Lung (tissue), 11 donors: ENCODE measurements at regions not wholly inside any gene's neighbourhood (a gene's known extent, or its start where the extent isn't known, plus 50 kb on each side); places are given as distances from the start of the nearest gene placed in this dataset.
A peak's percentile ranks its signal among the peaks of the same experiment; 100 is the strongest.

Experiments used
- ATAC-seq: fragments of 200-7000 bp; cut with Tn5 transposase; one replicate; pipeline ENCODE4 v1.9.1; 2020; ENCODE audit warnings: moderate number of reproducible peaks; ENCODE audit not compliant: insufficient read depth, low FRiP score
- DNase-seq, 3 donors: peaks; one replicate each; pipeline ENCODE4 v3.0.0-alpha.2; 2013 to 2017
- H3K27ac ChIP-seq, 2 donors: one replicate each; pipeline ENCODE4 v1.5.1; 2013; ENCODE audit warnings: mild to moderate bottlenecking in 2 of 2, moderate library complexity in 2 of 2, control low read depth in 1 of 2, inconsistent platforms in 1 of 2, low read depth in 1 of 2, low read length in 1 of 2
- H3K27me3 ChIP-seq, 3 donors: one replicate each; pipeline ENCODE4 v1.5.1; 2013; ENCODE audit warnings: low read length in 2 of 3; ENCODE audit not compliant: control insufficient read depth in 3 of 3, insufficient read depth in 3 of 3
- H3K36me3 ChIP-seq, 4 donors: one replicate each; pipeline ENCODE4 v1.5.1; 2013; ENCODE audit warnings: low read length in 4 of 4, mild to moderate bottlenecking in 1 of 4, moderate library complexity in 1 of 4; ENCODE audit not compliant: control insufficient read depth in 4 of 4, insufficient read depth in 4 of 4
- H3K4me1 ChIP-seq, 5 donors: one replicate each; pipeline ENCODE4 v1.5.1; 2013; ENCODE audit warnings: low read length in 5 of 5, mild to moderate bottlenecking in 2 of 5, moderate library complexity in 1 of 5; ENCODE audit not compliant: control insufficient read depth in 5 of 5, insufficient read depth in 5 of 5
- H3K4me3 ChIP-seq: one replicate; pipeline ENCODE4 v1.5.1; 2013; ENCODE audit warnings: mild to moderate bottlenecking, control low read depth, moderate library complexity
- H3K9ac ChIP-seq, 2 donors: one replicate each; pipeline ENCODE4 v1.5.1; 2013; ENCODE audit warnings: low read length in 2 of 2, control low read depth in 1 of 2; ENCODE audit not compliant: insufficient read depth in 1 of 2
- H3K9me3 ChIP-seq, 4 donors: one replicate each; pipeline ENCODE4 v1.5.1; 2013; ENCODE audit warnings: low read length in 3 of 4, mild to moderate bottlenecking in 1 of 4, moderate library complexity in 1 of 4; ENCODE audit not compliant: control insufficient read depth in 4 of 4, insufficient read depth in 3 of 4
- WGBS, 2 donors: extraction: QIAGEN DNeasy Blood & Tissue Kit; methylation state at CpG; one replicate each; pipeline ENCODE4 v1.1.7; 2013; 5-methylcytosine and 5-hydroxymethylcytosine counted together
- TF ChIP-seq, protein P1 (sequence below): IDR thresholded peaks from 2 replicates; pipeline ENCODE4 v1.5.1; 2012; ENCODE audit warnings: mild to moderate bottlenecking; ENCODE audit errors: control extremely low read depth, extremely low read depth
- donor health status: control.
- donor health status: control.
- donor health status: Bipolar disorder and iron deficiency.
- donor health status: healthy.
- donor health status: DM: yes; HTN: yes; CAD: no.

DNA sequence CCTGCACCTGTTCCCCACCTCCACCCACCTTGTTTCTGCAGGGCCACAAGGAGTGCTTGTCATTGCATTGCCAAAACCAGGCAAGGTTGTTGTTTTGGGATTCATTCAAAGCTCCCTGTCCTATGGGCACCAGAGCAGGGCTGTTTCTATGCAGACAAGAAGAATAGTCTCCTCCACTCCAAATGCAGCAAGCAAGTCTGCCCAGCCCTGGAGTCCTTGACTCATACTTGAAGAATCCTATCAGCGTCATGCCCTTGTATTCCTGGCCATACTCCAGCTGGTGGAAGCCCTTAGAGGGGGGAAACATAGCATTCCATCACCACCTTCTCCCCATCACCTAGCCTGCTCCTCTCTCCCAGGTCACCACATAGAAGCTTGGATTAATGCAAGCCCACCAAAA lies 145.3 kb upstream of the ECI2 start:
- Histone ChIP-seq H3K9ac (no peak overlapping the region), H3K4me1 (peaks cover 0 to 4% (median 0%) of the 10 kb centered on the region in 5 donors), H3K36me3 (no peaks in the 10 kb centered on the region), H3K27me3 (peaks cover 0 to 14% (median 10%) of the 10 kb centered on the region in 3 donors), H3K27ac (no peak overlapping the region), H3K9me3 (no peaks in the 10 kb centered on the region), H3K4me3 (no peak overlapping the region)
- TF ChIP-seq, protein P1, sequence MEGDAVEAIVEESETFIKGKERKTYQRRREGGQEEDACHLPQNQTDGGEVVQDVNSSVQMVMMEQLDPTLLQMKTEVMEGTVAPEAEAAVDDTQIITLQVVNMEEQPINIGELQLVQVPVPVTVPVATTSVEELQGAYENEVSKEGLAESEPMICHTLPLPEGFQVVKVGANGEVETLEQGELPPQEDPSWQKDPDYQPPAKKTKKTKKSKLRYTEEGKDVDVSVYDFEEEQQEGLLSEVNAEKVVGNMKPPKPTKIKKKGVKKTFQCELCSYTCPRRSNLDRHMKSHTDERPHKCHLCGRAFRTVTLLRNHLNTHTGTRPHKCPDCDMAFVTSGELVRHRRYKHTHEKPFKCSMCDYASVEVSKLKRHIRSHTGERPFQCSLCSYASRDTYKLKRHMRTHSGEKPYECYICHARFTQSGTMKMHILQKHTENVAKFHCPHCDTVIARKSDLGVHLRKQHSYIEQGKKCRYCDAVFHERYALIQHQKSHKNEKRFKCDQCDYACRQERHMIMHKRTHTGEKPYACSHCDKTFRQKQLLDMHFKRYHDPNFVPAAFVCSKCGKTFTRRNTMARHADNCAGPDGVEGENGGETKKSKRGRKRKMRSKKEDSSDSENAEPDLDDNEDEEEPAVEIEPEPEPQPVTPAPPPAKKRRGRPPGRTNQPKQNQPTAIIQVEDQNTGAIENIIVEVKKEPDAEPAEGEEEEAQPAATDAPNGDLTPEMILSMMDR = no peak
- 68 to 71% methylated on average over 1 of the region's 1 CpG for WGBS, 2 donors
- peak; percentile 44 to 57 (median 52) for DNase-seq
- no peak for ATAC-seq

DNA sequence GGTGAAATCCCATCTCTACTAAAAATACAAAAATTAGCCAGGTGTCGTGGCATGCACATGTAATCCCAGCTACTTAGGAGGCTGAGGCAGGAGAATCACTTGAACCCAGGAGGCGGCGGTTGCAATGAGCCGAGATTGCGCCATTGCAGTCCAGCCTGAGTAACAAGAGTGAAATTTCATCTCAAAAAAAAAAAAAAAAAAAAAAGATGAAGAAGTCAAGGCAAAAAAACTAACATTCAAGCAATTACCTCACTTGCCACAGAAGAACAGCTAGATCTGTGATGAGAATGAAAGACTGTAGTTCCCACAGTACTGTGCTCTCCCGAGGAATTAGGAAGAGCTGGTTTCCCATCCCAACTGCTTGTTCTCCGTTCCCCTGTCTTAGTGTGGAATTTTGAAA lies 144.7 kb upstream of the ECI2 start:
- H3K9ac ChIP-seq = no peak overlapping the region
- 94 to 96% methylated on average over 7 of the region's 7 CpGs for WGBS, 2 donors
- no peak overlapping the region for H3K4me3 ChIP-seq
- DNase-seq = no peak
- H3K27ac ChIP-seq = no peak overlapping the region
- no peaks in the 10 kb centered on the region for H3K36me3 ChIP-seq
- no peak for ATAC-seq
- peaks cover 0 to 4% (median 0%) of the 10 kb centered on the region in 5 donors for H3K4me1 ChIP-seq
- TF ChIP-seq, protein P1 = no peak
- H3K27me3 ChIP-seq = peaks cover 0 to 14% (median 10%) of the 10 kb centered on the region in 3 donors
- no peaks in the 10 kb centered on the region for H3K9me3 ChIP-seq

DNA sequence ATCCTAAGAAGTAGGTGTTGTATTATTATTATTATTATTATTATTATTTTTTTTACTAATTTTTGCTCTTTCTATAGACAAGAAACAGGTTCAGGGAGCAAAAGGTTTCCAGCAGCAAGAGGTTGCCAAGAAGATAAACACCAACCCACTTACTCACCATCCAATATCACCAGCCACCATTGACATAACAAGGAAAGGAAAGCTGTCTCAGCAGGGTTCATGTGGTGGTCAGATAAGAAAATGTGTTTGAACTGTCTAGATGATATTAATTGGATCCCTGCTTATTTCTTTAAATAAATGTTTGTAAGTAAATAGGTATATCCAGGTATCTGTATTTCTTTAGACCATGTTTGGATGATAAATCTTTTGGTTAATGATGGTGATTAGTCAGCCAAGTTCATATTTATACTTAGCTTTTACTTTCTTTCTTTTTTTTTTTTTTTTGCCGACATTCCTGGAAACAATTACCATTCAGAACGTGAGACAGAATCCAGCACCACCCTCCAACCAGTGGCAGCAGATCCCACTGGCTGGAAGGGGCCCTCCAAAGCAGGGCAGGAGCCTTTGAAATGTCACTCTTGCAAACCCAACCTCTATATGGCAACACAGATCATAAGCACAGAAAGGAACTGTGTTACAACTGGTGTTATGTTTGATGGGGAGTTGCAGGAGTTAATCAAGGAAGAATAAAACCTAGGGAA lies 139.2 kb upstream of the ECI2 start:
- H3K9me3 ChIP-seq = no peaks in the 10 kb centered on the region
- H3K27me3 ChIP-seq = no peaks in the 10 kb centered on the region
- no peak overlapping the region for H3K4me3 ChIP-seq
- TF ChIP-seq, protein P1 = no peak
- DNase-seq (no peak), ATAC-seq (no peak)
- H3K4me1 ChIP-seq = no peaks in the 10 kb centered on the region
- 38 to 56% methylated on average over 2 of the region's 2 CpGs for WGBS, 2 donors
- H3K36me3 ChIP-seq = no peaks in the 10 kb centered on the region
- H3K27ac ChIP-seq = no peak overlapping the region
- no peak overlapping the region for H3K9ac ChIP-seq

DNA sequence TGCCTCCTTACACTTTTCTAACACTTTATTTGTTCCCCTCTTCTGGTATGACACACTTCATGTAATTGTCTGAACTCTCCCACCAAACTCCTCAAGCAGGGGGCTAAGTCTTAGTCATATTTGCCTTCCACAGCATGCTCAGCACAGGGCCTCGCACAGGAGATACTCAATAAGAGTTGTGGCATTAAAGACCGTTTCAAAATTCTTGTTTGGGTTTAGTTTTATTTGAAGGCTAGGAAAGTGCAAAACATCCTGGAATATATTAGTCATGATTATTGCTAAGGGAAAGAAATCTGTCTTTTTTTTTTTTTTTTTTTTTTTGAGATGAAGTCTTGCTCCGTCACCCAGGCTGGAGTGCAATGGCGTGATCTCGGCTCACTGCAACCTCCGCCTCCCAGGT lies 137.6 kb upstream of the ECI2 start:
- Histone ChIP-seq H3K9me3 (no peaks in the 10 kb centered on the region), H3K36me3 (no peaks in the 10 kb centered on the region), H3K9ac (no peak overlapping the region), H3K4me1 (no peaks in the 10 kb centered on the region), H3K27ac (no peak overlapping the region), H3K27me3 (no peaks in the 10 kb centered on the region), H3K4me3 (no peak overlapping the region)
- TF ChIP-seq, protein P1 = no peak
- DNase-seq (no peak), ATAC-seq (no peak)
- WGBS, 2 donors = 90 to 98% methylated on average over 6 of the region's 6 CpGs
